Activated naive CD4-positive, alpha-beta T cell treated with anti-CD3 and anti-CD28 coated beads, Interleukin-2, amount 50 U/mL, for 16 hours (primary cell): ENCODE measurements at regions not wholly inside any gene's neighbourhood (a gene's known extent, or its start where the extent isn't known, plus 50 kb on each side); places are given as distances from the start of the nearest gene placed in this dataset.

Source experiments
- DNase-seq: peaks from one replicate; pipeline ENCODE4 v3.0.0-alpha.2; 2020

GRCh38 chr12:132406493-132407450 is 77.4 kb upstream of the GALNT9 start:
- no peak for DNase-seq

GRCh38 chr12:132405742-132406251 is 76.4 kb upstream of the GALNT9 start:
- no peak for DNase-seq

- DNase-seq, result no peak
Measured at GRCh38 chr12:132404951-132405741, 75.8 kb upstream of the GALNT9 start.

GRCh38 chr12:132404435-132404855 is 75.1 kb upstream of the GALNT9 start:
- DNase-seq, result no peak

GRCh38 chr12:132403636-132404434 is 74.4 kb upstream of the GALNT9 start:
- DNase-seq, result no peak

GRCh38 chr12:132402831-132403416 is 73.5 kb upstream of the GALNT9 start:
- no peak for DNase-seq

- DNase-seq, result no peak
Measured at GRCh38 chr12:132401982-132402381, 72.6 kb upstream of the GALNT9 start.

GRCh38 chr12:132400011-132400641 is 70.7 kb upstream of the GALNT9 start:
- DNase-seq, result no peak

GRCh38 chr12:132399092-132400010 is 70.0 kb upstream of the GALNT9 start:
- DNase-seq, result no peak

- DNase-seq, result no peak
Measured at GRCh38 chr12:132398386-132398991, 69.1 kb upstream of the GALNT9 start.

GRCh38 chr12:132397934-132398385 is 68.6 kb upstream of the GALNT9 start:
- no peak for DNase-seq

- no peak for DNase-seq
Measured at GRCh38 chr12:132397152-132397933, 68.0 kb upstream of the GALNT9 start.

- no peak for DNase-seq
Measured at GRCh38 chr12:132396657-132397056, 67.3 kb upstream of the GALNT9 start.

GRCh38 chr12:132395908-132396305 is 66.5 kb upstream of the GALNT9 start:
- no peak for DNase-seq

GRCh38 chr12:132395192-132395907 is 66.0 kb upstream of the GALNT9 start:
- DNase-seq, result no peak

GRCh38 chr12:132393991-132394949 is 64.9 kb upstream of the GALNT9 start:
- DNase-seq, result no peak

GRCh38 chr12:132393245-132393795 is 63.9 kb upstream of the GALNT9 start:
- no peak for DNase-seq
